HG03575 (cell line): ENCODE measurements at regions not wholly inside any gene's neighbourhood (a gene's known extent, or its start where the extent isn't known, plus 50 kb on each side); places are given as distances from the start of the nearest gene placed in this dataset.
A peak's percentile ranks its signal among the peaks of the same experiment; 100 is the strongest.
"Not testable (repeated sequence)": the region's sequence is repeated elsewhere in the genome, so short reads cannot be mapped to it uniquely, and the experiment has no call there.

ENCODE experiments used
- ATAC-seq: cut with Tn5 transposase; IDR thresholded peaks from one replicate; pipeline ENCODE4 v1.9.1; 2021; ENCODE audit not compliant: unreplicated experiment, insufficient number of reproducible peaks, low FRiP score; ENCODE audit errors: extremely low read depth

- ATAC-seq: no peak
Measured at GRCh38 chr2:230593765-230594164, 118.9 kb upstream of the CAB39 start.

DNA sequence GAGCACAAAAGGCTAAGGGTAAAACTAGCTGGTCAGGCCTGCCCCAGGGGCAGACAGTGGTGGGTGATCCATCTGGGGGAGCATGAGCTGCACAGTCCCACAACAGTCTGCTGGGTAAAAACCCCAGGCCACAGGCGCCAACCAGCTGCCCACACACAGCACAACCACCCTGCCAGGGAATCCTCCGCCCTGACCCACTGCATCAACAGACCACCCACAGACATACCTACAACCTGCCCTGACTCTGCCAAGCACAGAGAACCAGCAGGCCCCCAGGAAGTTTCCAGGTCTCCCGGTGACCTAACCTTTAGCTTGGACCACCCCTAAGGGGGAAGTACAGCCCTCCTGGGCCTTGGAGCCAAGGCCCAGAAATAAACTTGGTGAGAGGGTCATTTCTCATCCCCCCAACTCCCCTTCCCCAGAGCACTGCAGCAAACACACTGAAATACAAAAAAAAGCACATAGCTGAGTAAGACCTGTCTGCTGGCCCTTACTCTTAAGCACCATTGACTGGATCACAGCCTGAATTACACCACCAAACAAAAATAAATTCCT, 118.3 kb upstream of the CAB39 start:
- ATAC-seq: no peak

DNA sequence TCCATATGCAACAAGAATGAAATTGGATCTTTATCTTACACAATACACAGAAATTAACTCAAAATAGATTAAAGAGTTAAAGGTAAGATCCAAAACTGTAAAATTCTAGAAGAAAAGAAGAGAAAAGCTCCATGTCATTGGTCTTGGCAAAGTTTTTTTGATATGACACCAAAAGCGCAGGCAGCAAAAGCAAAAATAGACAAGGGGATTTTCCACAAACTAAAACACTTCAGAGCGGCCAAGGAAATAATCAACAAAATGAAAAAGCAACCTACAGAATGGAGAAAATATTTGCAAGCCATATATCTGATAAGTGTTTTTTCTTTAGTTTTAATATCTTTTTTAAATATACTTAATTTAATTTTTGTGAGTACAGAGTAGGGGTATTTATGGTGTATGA, 112.8 kb upstream of the CAB39 start:
- no peak for ATAC-seq

DNA sequence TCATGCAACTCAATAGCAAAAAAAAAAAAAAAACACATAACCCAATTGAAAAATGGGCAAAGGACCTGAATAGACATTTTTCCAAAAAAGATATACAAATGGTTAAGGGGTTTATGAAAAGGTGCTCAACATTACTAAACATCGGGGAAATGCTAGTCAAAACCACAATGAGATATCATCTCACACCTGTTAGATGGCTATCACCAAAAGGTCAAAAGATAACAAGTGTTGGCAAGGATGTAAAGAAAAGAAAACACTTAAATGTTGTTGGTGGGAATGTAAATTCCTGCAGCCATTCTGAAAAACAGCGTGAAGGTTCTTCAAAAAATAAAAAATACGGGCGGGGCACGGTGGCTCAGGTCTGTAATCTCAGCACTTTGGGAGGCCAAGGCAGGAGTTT, 112.4 kb upstream of the CAB39 start:
- ATAC-seq: no peak

- no peak for ATAC-seq
Measured at GRCh38 chr2:230600881-230601280, 111.8 kb upstream of the CAB39 start.

DNA sequence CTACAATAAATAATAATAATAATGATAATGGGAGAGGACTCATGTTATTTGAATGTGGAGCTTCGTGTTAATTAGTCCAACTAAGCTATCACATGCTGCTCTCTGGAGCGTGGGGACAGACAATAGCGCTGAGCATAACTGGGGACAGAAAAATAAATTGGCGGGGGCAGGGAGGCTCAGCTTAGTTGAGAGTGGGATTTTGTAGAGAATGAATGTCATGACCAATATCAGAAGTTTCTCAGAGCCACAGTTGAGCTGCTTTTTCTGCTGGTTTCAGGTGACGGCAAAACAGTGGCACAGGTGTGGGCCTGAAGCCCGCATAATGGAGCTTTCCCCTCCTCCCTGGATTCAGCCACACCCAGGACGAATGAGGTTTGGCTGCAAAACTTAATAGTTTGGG, 111.1 kb upstream of the CAB39 start:
- ATAC-seq: peak; percentile 31

GRCh38 chr2:230602562-230603230, 109.9 kb upstream of the CAB39 start:
- peak; percentile 24 for ATAC-seq

DNA sequence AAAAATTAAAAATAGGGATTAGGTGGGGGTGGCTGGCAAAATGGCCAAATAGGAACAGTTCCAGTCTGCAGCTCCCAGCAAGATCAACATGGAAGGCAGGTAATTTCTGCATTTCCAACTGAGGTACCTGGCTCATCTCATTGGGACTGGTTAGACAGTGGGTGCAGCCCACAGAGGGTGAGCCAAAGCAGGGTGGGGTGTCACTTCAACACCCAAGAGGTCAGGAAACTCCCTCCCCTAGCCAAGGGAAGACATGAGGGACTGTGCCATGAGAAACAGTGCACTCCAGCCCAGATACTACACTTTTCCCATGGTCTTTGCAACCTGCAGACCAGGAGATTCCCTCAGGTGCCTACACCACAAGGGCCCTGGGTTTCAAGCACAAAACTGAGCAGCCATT, 109.3 kb upstream of the CAB39 start:
- not testable (repeated sequence) for ATAC-seq

DNA sequence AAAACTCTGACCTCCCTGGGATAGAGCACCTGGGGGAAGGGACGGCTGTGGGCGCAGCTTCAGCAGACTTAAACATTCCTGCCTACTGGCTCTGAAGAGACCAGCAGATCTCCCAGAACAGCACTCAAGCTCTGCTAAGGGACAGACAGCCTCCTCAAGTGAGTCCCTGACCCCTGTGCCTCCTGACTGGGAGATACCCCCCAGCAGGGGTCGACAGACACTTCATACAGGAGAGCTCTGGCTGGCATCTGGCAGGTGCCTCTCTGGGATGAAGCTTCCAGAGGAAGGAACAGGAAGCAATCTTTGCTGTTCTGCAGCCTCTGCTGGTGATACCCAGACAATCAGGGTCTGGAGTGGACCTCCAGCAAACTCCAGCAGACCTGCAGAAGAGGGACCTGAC, 108.5 kb upstream of the CAB39 start:
- ATAC-seq: not testable (repeated sequence)

DNA sequence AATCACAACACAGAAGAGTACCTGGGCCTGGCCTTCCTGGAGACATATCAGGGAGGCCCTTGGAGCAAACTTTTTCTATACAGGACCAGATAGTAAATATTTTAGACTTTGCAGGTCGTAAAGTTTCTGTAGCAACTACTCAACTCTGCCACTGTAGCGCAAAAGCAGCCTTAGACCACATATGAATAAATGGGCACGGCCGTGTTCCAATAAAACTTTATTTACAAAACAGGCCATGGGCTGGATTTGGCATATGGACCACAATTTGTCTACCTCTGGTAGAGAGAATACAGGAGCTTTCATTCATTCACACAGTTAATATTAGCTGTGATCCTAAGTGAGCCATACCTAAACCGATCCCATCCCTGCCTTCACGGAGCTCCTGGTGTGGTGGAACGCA, 98.6 kb upstream of the CAB39 start:
- ATAC-seq: no peak

DNA sequence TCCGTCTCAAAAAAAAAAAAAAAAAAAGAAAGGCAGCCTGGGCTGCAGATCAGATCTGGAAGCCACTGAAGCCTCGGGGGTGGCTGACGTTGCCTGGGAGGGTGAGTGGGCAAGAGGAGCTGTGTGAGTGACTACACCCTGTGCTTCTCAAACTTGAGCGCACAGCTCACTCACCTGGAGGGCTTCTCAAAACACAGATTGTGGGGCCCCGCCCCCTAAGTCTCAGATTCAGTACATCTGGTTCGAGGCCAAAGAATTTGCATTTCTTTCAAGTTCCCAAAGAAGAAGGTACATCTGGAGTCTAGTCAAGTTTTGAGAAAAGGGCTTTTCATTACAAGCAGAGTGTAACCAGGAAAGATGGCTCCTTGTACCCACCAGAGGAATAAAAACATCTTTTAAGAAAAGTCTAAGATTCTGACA, 97.7 kb upstream of the CAB39 start:
- peak; percentile 77 for ATAC-seq

DNA sequence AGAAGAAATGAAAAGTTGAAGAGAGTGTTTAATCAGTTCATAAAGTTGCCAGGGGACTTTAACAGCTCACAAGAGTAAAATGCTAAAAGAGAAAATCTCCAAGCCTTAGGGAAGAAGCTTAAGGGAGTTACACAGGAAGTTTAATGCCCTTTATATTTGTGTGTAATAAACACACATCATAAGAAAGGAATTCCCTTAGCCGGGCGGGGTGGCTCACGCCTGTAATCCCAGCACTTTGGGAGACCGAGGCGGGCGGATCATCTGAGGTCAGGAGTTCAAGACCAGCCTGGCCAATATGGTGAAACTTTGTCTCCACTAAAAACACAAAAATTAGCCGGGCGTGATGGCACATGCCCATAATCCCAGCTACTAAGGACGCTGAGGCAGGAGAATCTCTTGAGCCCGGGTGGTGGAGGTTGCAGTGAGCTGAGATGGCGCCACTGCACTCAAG, 95.4 kb upstream of the CAB39 start:
- not testable (repeated sequence) for ATAC-seq

DNA sequence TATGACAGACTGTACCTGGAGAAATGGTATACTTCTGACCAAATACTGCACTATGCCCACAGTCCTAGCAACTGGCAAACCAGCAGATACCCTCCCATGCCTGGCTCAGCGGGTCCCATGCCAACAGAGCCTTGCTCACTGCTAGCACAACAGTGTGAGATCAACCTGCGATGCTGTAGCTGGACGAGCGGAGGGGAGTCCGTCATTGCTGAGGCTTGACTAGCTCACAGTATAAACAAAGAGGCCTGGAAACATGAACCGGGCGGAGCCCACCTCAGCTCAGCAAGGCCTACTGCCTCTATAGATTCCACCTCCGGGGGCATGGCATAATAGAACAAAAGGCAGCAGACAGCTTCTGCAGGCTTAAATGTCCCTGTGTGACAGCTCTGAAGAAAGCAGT, 93.2 kb upstream of the CAB39 start:
- ATAC-seq: no peak

DNA sequence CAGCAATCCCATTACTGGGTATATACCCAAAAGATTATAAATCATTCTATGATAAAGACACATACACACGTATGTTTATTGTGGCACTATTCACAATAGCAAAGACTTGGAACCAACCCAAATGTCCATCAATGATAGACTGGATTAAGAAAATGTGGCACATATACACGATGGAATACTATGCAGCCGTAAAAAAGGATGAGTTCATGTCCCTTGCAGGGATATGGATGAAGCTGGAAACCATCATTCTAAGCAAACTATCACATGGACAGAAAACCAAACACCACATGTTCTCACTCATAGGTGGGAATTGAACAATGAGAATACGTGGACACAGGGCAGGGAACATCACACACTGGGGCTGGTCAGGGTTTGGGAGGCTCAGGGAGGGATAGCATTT, 87.4 kb upstream of the CAB39 start:
- ATAC-seq: not testable (repeated sequence)

- ATAC-seq: not testable (repeated sequence)
Measured at GRCh38 chr2:230627091-230627490, 85.6 kb upstream of the CAB39 start.

DNA sequence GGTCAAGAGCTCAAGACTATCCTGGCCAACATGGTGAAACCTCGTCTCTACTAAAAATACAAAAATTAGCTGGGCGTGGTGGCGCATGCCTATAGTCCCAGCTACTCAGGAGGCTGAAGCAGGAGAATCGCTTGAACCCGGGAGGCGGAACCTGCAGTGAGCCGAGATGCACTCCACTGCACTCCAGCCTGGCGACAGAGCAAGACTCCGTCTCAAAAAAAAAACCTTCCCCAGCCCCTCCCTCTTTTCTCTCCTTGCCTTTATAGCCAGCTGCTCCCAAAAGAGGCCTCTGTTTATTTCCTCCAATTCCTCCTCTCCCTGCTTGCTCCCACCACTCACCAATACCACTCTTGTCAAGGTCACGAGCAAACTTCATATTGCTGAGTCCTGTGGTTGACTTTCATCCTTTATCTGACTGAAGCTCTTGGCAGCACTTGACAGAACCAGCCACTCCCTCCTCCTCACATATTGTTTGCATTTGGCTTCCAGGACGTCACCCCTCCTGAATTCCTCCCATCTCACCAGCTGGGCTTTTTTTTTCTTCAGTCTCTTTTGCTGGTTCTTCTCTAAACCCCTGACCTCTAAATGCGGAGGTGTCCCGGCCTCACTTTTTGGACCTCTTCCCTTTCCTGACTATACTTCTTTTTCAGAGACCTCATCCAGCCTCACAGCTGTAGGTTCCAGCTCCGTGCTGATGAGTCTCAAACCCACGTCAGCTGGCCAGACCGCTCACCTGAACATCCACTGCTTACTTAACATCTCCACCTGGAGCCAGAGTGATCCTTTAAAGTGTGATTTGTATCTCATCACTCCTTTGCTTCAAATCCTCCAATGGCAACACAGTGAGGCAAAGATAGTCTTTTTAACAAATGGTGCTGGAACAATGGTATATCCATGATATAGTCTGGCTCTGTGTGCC, 84.6 kb upstream of the CAB39 start:
- no peak for ATAC-seq

- ATAC-seq: no peak
Measured at GRCh38 chr2:230631470-230631869, 81.2 kb upstream of the CAB39 start.

- ATAC-seq: no peak
Measured at GRCh38 chr2:230634146-230634545, 78.5 kb upstream of the CAB39 start.

DNA sequence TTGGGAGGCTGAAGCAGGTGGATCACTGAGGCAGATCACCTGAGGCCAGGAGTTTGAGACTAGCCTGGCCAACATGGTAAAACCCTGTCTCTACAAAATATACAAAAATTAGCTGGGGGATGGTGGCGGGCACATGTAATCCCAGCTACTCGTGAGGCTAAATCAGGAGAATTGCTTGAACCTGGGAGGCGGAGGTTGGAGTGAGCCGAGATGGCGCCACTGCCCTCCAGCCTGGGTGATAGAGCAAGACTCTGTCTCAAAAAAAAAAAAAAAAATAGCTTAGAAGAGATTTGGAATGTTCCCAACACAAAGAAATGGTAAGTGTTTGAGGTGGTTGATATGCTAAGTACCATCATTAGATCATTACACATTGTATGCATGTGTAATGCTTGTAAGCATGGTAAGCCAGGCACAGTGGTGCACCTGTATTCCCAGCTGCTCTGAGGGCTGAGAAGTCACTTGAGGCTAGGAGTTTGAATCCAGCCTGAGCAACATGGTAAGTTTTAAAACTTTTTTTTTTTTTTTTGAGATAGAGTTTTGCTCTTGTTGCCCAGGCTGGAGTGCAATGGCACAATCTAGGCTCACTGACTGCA, 77.8 kb upstream of the CAB39 start:
- not testable (repeated sequence) for ATAC-seq
